GM12878 (cell line): ENCODE measurements at regions not wholly inside any gene's neighbourhood (a gene's known extent, or its start where the extent isn't known, plus 50 kb on each side); places are given as distances from the start of the nearest gene placed in this dataset.

ENCODE experiments used
- ATF7 ChIP-seq: fragments of 450-650 bp; IDR thresholded peaks from 2 replicates; pipeline ENCODE4 v1.6.1; 2016; ENCODE audit warnings: low read depth, mild to moderate bottlenecking
- CHD1 ChIP-seq: IDR thresholded peaks from 2 replicates; pipeline ENCODE4 v1.6.1; 2012; ENCODE audit warnings: low read depth, low read length, improper control_type of control experiment
- IKZF1 ChIP-seq: fragments of 450-650 bp; conservative IDR thresholded peaks from 2 replicates; pipeline ENCODE4 v1.6.1; 2017; ENCODE audit warnings: antibody characterized with exemption, mild to moderate bottlenecking
- MYC ChIP-seq: IDR thresholded peaks from 2 replicates; pipeline ENCODE4 v1.6.1; 2011; ENCODE audit warnings: mild to moderate bottlenecking, low read length, moderate library complexity, inconsistent platforms; ENCODE audit not compliant: insufficient read depth, insufficient replicate concordance, insufficient read length, severe bottlenecking
- NRF1 ChIP-seq: conservative IDR thresholded peaks from 2 replicates; pipeline ENCODE4 v1.6.1; 2011; ENCODE audit warnings: mild to moderate bottlenecking, low read depth, low read length, improper control_type of control experiment
- PKNOX1 ChIP-seq: fragments of 450-650 bp; IDR thresholded peaks from 2 replicates; pipeline ENCODE4 v1.6.1; 2016; ENCODE audit warnings: mild to moderate bottlenecking
- POLR2A ChIP-seq: IDR thresholded peaks from 2 replicates; pipeline ENCODE4 v1.6.1; 2011; ENCODE audit warnings: low read depth, mild to moderate bottlenecking, low read length
- RAD21 ChIP-seq: IDR thresholded peaks from 2 replicates; pipeline ENCODE4 v1.6.1; 2011; ENCODE audit warnings: mild to moderate bottlenecking, low read depth, low read length, moderate library complexity; ENCODE audit not compliant: insufficient read depth
- RELA ChIP-seq: fragments of 450-650 bp; IDR thresholded peaks from 2 replicates; pipeline ENCODE4 v1.8.0; 2014; ENCODE audit warnings: borderline replicate concordance; ENCODE audit not compliant: partially characterized antibody
- RFX5 ChIP-seq: IDR thresholded peaks from 2 replicates; pipeline ENCODE4 v1.6.1; 2011; ENCODE audit warnings: low read depth, low read length, improper control_type of control experiment
- TAF1 ChIP-seq: IDR thresholded peaks from 2 replicates; pipeline ENCODE4 v1.6.1; 2011; ENCODE audit warnings: mild to moderate bottlenecking, low read depth, low read length, borderline replicate concordance
- TCF7 ChIP-seq: IDR thresholded peaks from 2 replicates; pipeline ENCODE4 v1.6.1; 2014; ENCODE audit warnings: antibody characterized with exemption, borderline replicate concordance
- TF ChIP-seq, protein P1 (sequence below): fragments of 450-650 bp; conservative IDR thresholded peaks from 2 replicates; pipeline ENCODE4 v1.6.1; 2017; ENCODE audit warnings: mild to moderate bottlenecking, moderate library complexity
- TF ChIP-seq, protein P2 (sequence below), 3 experiments: IDR thresholded peaks in 2 of 3; conservative IDR thresholded peaks in 1 of 3; 2 replicates each; pipeline ENCODE4 v1.5.1; 2011; ENCODE audit warnings: low read depth in 3 of 3, low read length in 3 of 3, mild to moderate bottlenecking in 3 of 3, control low read depth in 2 of 3, moderate library complexity in 2 of 3, inconsistent platforms in 1 of 3, mixed read lengths in 1 of 3; ENCODE audit not compliant: control insufficient read depth in 2 of 3, insufficient read depth in 1 of 3; ENCODE audit errors: extremely low read depth in 1 of 3

DNA sequence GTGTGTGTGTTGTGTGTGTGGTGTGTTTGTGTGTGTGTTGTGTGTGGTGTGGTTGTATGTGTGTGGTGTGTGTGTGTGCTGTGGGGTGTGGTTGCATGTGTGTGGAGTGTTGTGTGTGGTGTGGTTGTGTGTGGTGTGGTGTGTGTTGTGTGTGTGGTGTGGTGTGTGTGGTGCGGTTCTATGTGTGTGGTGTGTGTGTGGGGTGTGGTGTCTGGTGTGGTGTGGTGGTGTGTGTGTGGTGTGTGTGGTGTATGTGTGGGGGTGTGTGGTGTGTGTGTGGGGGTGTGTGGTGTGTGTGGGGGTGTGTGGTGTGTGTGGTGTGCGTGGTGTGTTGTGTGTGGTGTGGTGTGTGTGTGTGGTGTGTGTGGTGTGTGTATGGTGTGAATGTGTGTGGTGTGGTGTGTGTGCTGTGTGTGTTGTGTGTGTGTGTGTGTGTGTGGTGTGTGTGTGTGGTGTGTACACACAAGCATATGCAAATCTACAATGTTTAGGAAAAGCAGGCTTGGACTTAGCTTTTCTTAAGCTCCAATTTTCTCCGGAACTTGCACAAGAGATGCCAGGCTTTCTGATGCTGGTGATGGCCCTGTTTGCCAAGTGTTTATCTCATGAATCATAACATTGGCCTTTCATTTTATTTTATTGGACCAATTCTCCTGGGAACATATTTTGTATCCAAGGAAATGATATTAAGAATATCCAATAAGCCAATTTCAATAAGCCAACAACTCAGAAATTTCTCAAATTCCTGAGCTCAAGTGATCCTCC, 148.7 kb downstream of the SPATA18 start:
- TF ChIP-seq, protein P1, sequence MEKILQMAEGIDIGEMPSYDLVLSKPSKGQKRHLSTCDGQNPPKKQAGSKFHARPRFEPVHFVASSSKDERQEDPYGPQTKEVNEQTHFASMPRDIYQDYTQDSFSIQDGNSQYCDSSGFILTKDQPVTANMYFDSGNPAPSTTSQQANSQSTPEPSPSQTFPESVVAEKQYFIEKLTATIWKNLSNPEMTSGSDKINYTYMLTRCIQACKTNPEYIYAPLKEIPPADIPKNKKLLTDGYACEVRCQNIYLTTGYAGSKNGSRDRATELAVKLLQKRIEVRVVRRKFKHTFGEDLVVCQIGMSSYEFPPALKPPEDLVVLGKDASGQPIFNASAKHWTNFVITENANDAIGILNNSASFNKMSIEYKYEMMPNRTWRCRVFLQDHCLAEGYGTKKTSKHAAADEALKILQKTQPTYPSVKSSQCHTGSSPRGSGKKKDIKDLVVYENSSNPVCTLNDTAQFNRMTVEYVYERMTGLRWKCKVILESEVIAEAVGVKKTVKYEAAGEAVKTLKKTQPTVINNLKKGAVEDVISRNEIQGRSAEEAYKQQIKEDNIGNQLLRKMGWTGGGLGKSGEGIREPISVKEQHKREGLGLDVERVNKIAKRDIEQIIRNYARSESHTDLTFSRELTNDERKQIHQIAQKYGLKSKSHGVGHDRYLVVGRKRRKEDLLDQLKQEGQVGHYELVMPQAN: no peak
- TF ChIP-seq RELA (no peak), CHD1 (no peak), NRF1 (no peak), POLR2A (no peak), RAD21 (no peak), TCF7 (no peak), TAF1 (no peak), IKZF1 (no peak), PKNOX1 (no peak), MYC (no peak), RFX5 (no peak), ATF7 (no peak)
- TF ChIP-seq, protein P2, sequence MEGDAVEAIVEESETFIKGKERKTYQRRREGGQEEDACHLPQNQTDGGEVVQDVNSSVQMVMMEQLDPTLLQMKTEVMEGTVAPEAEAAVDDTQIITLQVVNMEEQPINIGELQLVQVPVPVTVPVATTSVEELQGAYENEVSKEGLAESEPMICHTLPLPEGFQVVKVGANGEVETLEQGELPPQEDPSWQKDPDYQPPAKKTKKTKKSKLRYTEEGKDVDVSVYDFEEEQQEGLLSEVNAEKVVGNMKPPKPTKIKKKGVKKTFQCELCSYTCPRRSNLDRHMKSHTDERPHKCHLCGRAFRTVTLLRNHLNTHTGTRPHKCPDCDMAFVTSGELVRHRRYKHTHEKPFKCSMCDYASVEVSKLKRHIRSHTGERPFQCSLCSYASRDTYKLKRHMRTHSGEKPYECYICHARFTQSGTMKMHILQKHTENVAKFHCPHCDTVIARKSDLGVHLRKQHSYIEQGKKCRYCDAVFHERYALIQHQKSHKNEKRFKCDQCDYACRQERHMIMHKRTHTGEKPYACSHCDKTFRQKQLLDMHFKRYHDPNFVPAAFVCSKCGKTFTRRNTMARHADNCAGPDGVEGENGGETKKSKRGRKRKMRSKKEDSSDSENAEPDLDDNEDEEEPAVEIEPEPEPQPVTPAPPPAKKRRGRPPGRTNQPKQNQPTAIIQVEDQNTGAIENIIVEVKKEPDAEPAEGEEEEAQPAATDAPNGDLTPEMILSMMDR (IDR thresholded peaks at IDR 0.05 in 2 of 3, conservative IDR thresholded peaks at IDR 0.05 in 1 of 3; ENCODE audit: control insufficient read depth in 2 of 3, extremely low read depth in 1 of 3, insufficient read depth in 1 of 3, low read depth in 3 of 3, low read length in 3 of 3): no peak
